IMR-90 (cell line): ENCODE measurements at regions not wholly inside any gene's neighbourhood (a gene's known extent, or its start where the extent isn't known, plus 50 kb on each side); places are given as distances from the start of the nearest gene placed in this dataset.

Experiments used
- ATAC-seq: fragments of 200-7000 bp; cut with Tn5 transposase; 2 replicates; pipeline ENCODE4 v1.9.1; 2020; ENCODE audit warnings: low read depth, mild to moderate bottlenecking, moderate library complexity
- BruUV-seq: library from RNA; stranded (reverse); fragments of 400-500 nt; replicated peaks from 2 replicates; lab custom pipeline; 2021; lab: Mats Ljungman, UMichigan
- CTCF ChIA-PET: fragments of 300-600 bp; formaldehyde crosslinking; extraction: SDS; loops from one replicate; lab custom pipeline; 2021; ENCODE audit warnings: antibody characterized with exemption; lab: Yijun Ruan, JAX
- POLR2A ChIA-PET: fragments of 300-600 bp; sonication (Branson Sonifier 250); formaldehyde crosslinking; loops from one replicate; lab custom pipeline; 2022; ENCODE audit warnings: antibody characterized with exemption; ENCODE audit not compliant: unreplicated experiment; lab: Charles Lee
- DNase-seq: peaks from one replicate; pipeline ENCODE4 v3.0.0; 2013
- H2AFZ ChIP-seq: replicated peaks from 2 replicates; pipeline ENCODE3; 2013; ENCODE audit warnings: low read length, mild to moderate bottlenecking; ENCODE audit not compliant: poor library complexity
- H2AK5ac ChIP-seq: 2 replicates; pipeline ENCODE4 v1.6.1; 2013; ENCODE audit warnings: low read depth, low read length, inconsistent platforms
- H2AK9ac ChIP-seq: replicated peaks from 2 replicates; pipeline ENCODE3; 2013; ENCODE audit warnings: mild to moderate bottlenecking, low read depth, low read length, moderate library complexity; ENCODE audit not compliant: poor library complexity
- H2BK120ac ChIP-seq: 2 replicates; pipeline ENCODE4 v1.6.1; 2013; ENCODE audit warnings: low read depth, low read length, inconsistent platforms
- H2BK15ac ChIP-seq: 3 replicates; pipeline ENCODE4 v1.6.1; 2013; ENCODE audit warnings: low read depth, low read length, inconsistent platforms
- H2BK20ac ChIP-seq: 2 replicates; pipeline ENCODE4 v1.6.1; 2013; ENCODE audit warnings: low read depth, mild to moderate bottlenecking, inconsistent platforms, low read length, moderate library complexity
- H2BK5ac ChIP-seq: 2 replicates; pipeline ENCODE4 v1.6.1; 2013; ENCODE audit warnings: mild to moderate bottlenecking, low read depth, low read length, inconsistent platforms; ENCODE audit not compliant: poor library complexity, severe bottlenecking
- H3K14ac ChIP-seq: replicated peaks from 2 replicates; pipeline ENCODE4 v1.6.1; 2013; ENCODE audit warnings: low read depth, low read length, inconsistent platforms
- H3K18ac ChIP-seq: 2 replicates; pipeline ENCODE4 v1.6.1; 2013; ENCODE audit warnings: low read depth, low read length, control low read depth
- H3K23ac ChIP-seq: 2 replicates; pipeline ENCODE4 v1.6.1; 2013; ENCODE audit warnings: low read depth, low read length, inconsistent platforms
- H3K27ac ChIP-seq: 2 replicates; pipeline ENCODE4 v1.5.1; 2013; ENCODE audit warnings: mild to moderate bottlenecking, control low read depth, low read length; ENCODE audit not compliant: insufficient read depth
- H3K27me3 ChIP-seq: 2 replicates; pipeline ENCODE4 v1.6.1; 2013; ENCODE audit warnings: low read length; ENCODE audit not compliant: control insufficient read depth, insufficient read depth
- H3K36me3 ChIP-seq: 2 replicates; pipeline ENCODE4 v1.6.1; 2013; ENCODE audit warnings: low read length, mixed read lengths; ENCODE audit not compliant: control insufficient read depth, insufficient read depth
- H3K4ac ChIP-seq: 2 replicates; pipeline ENCODE4 v1.6.1; 2013; ENCODE audit warnings: low read depth, low read length, inconsistent platforms
- H3K4me1 ChIP-seq: 2 replicates; pipeline ENCODE4 v1.6.1; 2013; ENCODE audit warnings: low read length, mixed read lengths; ENCODE audit not compliant: control insufficient read depth, insufficient read depth
- H3K4me2 ChIP-seq: 2 replicates; pipeline ENCODE4 v1.6.1; 2013; ENCODE audit warnings: low read depth, mild to moderate bottlenecking, control low read depth, low read length, moderate library complexity
- H3K4me3 ChIP-seq: 2 replicates; pipeline ENCODE4 v1.5.1; 2013; ENCODE audit warnings: low read depth, mild to moderate bottlenecking, control low read depth, low read length, moderate library complexity; ENCODE audit not compliant: insufficient read depth
- H3K56ac ChIP-seq: 2 replicates; pipeline ENCODE4 v1.6.1; 2013; ENCODE audit warnings: low read length, inconsistent platforms; ENCODE audit not compliant: insufficient read depth; ENCODE audit errors: extremely low read depth
- H3K79me1 ChIP-seq, 2 experiments: 2 replicates each; pipeline ENCODE4 v1.6.1; 2013; ENCODE audit warnings: low read length in 2 of 2, inconsistent platforms in 1 of 2, low read depth in 1 of 2
- H3K9ac ChIP-seq: 2 replicates; pipeline ENCODE4 v1.6.1; 2013; ENCODE audit warnings: low read depth, low read length, control low read depth
- H3K9me1 ChIP-seq: 2 replicates; pipeline ENCODE4 v1.6.1; 2013; ENCODE audit warnings: low read length, inconsistent platforms; ENCODE audit not compliant: insufficient read depth
- H3K9me3 ChIP-seq: 2 replicates; pipeline ENCODE4 v1.6.1; 2013; ENCODE audit warnings: low read length; ENCODE audit not compliant: control insufficient read depth, insufficient read depth
- H4K20me1 ChIP-seq: 2 replicates; pipeline ENCODE4 v1.6.1; 2013; ENCODE audit warnings: low read length, inconsistent platforms; ENCODE audit not compliant: insufficient read depth
- H4K5ac ChIP-seq: 2 replicates; pipeline ENCODE4 v1.6.1; 2013; ENCODE audit warnings: mild to moderate bottlenecking, low read depth, low read length, control low read depth
- H4K8ac ChIP-seq, 2 experiments: 2 replicates each; pipeline ENCODE4 v1.6.1; 2013; ENCODE audit warnings: low read depth in 2 of 2, low read length in 2 of 2, control low read depth in 1 of 2, inconsistent platforms in 1 of 2
- H4K91ac ChIP-seq: 2 replicates; pipeline ENCODE4 v1.6.1; 2013; ENCODE audit warnings: low read depth, low read length, inconsistent platforms; ENCODE audit not compliant: insufficient read depth
- BHLHE40 ChIP-seq: fragments of 150-350 bp; IDR thresholded peaks from 2 replicates; pipeline ENCODE4 v1.6.1; 2016; ENCODE audit warnings: mild to moderate bottlenecking, low read depth, low read length
- CEBPB ChIP-seq: IDR thresholded peaks from 2 replicates; pipeline ENCODE4 v1.6.1; 2012; ENCODE audit warnings: low read depth, low read length, improper control_type of control experiment
- CTCF ChIP-seq: conservative IDR thresholded peaks from 2 replicates; pipeline ENCODE4 v1.5.1; 2012; ENCODE audit warnings: mild to moderate bottlenecking, low read depth, low read length, improper control_type of control experiment
- ELK1 ChIP-seq: fragments of 150-350 bp; IDR thresholded peaks from 2 replicates; pipeline ENCODE4 v1.6.1; 2016; ENCODE audit warnings: low read depth, mild to moderate bottlenecking, low read length, moderate library complexity, borderline replicate concordance
- FOS ChIP-seq: fragments of 150-350 bp; IDR thresholded peaks from 2 replicates; pipeline ENCODE4 v1.6.1; 2016; ENCODE audit warnings: low read depth, low read length
- MAZ ChIP-seq: IDR thresholded peaks from 2 replicates; pipeline ENCODE4 v1.6.1; 2012; ENCODE audit warnings: low read depth, mild to moderate bottlenecking, low read length, improper control_type of control experiment, moderate library complexity, borderline replicate concordance
- MXI1 ChIP-seq: IDR thresholded peaks from 2 replicates; pipeline ENCODE4 v1.6.1; 2012; ENCODE audit warnings: low read depth, mild to moderate bottlenecking, low read length, moderate library complexity, borderline replicate concordance
- NFE2L2 ChIP-seq: fragments of 150-350 bp; IDR thresholded peaks from 2 replicates; pipeline ENCODE4 v1.6.1; 2016; ENCODE audit warnings: low read depth, mild to moderate bottlenecking, low read length
- POLR2A ChIP-seq: IDR thresholded peaks from 2 replicates; pipeline ENCODE4 v1.6.1; 2012; ENCODE audit warnings: mild to moderate bottlenecking, low read depth, low read length
- RAD21 ChIP-seq: IDR thresholded peaks from 2 replicates; pipeline ENCODE4 v1.6.1; 2012; ENCODE audit warnings: low read length, improper control_type of control experiment
- RCOR1 ChIP-seq: IDR thresholded peaks from 2 replicates; pipeline ENCODE4 v1.6.1; 2012; ENCODE audit warnings: mild to moderate bottlenecking, low read length, improper control_type of control experiment; ENCODE audit not compliant: insufficient replicate concordance
- SMC3 ChIP-seq: fragments of 150-350 bp; IDR thresholded peaks from 2 replicates; pipeline ENCODE4 v1.6.1; 2016; ENCODE audit warnings: low read depth, mild to moderate bottlenecking, antibody characterized with exemption, low read length, moderate library complexity
- USF2 ChIP-seq: fragments of 150-350 bp; IDR thresholded peaks from 2 replicates; pipeline ENCODE4 v1.6.1; 2017; ENCODE audit warnings: mild to moderate bottlenecking, antibody characterized with exemption, low read length, low read depth
- WGBS, 2 experiments: methylation state at CpG; one replicate each; pipeline versions ENCODE4 v1.1.5 to v1.1.7; 2013; ENCODE audit warnings: missing lambda C conversion rate in 2 of 2; ENCODE audit not compliant: insufficient read length in 1 of 2; ENCODE audit errors: extremely low coverage in 2 of 2; 5-methylcytosine and 5-hydroxymethylcytosine counted together
- dilution Hi-C: fragments of 300-500 bp; cut with HindIII; formaldehyde crosslinking; loops from one replicate; pipeline ENCODE4 v1.14.3; 2018; ENCODE audit warnings: low sequenced_read_pairs; ENCODE audit not compliant: unreplicated experiment
- in situ Hi-C: fragments of 300-500 bp; cut with MboI; formaldehyde crosslinking; loops from 3 replicates; pipeline ENCODE4 v1.14.3; 2019; ENCODE audit warnings: low sequenced_read_pairs, inconsistent platforms, mixed read lengths
- intact Hi-C: fragments of 100-400 bp; cut with micrococcal nuclease; formaldehyde crosslinking; loops from 2 replicates; pipeline ENCODE4 v1.10.0; 2022

- Histone ChIP-seq H2BK5ac (no peak overlapping the region), H3K23ac (no peak overlapping the region), H2BK15ac (no peak overlapping the region), H2BK20ac (no peak overlapping the region), H3K9me1 (no peaks in the 10 kb centered on the region), H2AFZ (no peak overlapping the region), H3K79me1 (no peaks in the 10 kb centered on the region), H3K4me1 (no peaks in the 10 kb centered on the region), H3K18ac (no peak overlapping the region), H4K91ac (no peak overlapping the region), H4K8ac (no peak overlapping the region), H4K20me1 (no peaks in the 10 kb centered on the region), H3K4me3 (no peak overlapping the region), H3K4ac (no peak overlapping the region), H3K56ac (no peak overlapping the region), H3K27ac (no peak overlapping the region), H4K5ac (no peak overlapping the region), H3K9me3 (peaks cover 2% of the 10 kb centered on the region; the same call in 1 of the 2 replicates), H3K14ac (no peak overlapping the region), H2BK120ac (no peak overlapping the region), H3K9ac (no peak overlapping the region), H2AK5ac (no peak overlapping the region), H3K36me3 (no peaks in the 10 kb centered on the region), H3K27me3 (no peaks in the 10 kb centered on the region), H2AK9ac (no peak overlapping the region), H3K4me2 (no peak overlapping the region)
- TF ChIP-seq NFE2L2 (no peak), ELK1 (no peak), SMC3 (no peak), CTCF (no peak), USF2 (no peak), RAD21 (no peak), CEBPB (no peak), FOS (no peak), MAZ (no peak), BHLHE40 (no peak), RCOR1 (no peak), MXI1 (no peak), POLR2A (no peak)
- no TSS peak for BruUV-seq
- ATAC-seq (no peak), DNase-seq (no peak)
- WGBS, 2 experiments, result no CpG with 5 or more reads among the region's 5 CpGs
- in situ Hi-C loops, result no loop called here
- dilution Hi-C loops, result no loop called here
- POLR2A ChIA-PET, result no interaction called here
- intact Hi-C loops, result no loop called here
- CTCF ChIA-PET, result no interaction called here
Observed at GRCh38 chr4:165699055-165699454, 174.0 kb upstream of the TLL1 start.
